ENCODE measurements at regions not wholly inside any gene's neighbourhood (a gene's known extent, or its start where the extent isn't known, plus 50 kb on each side); places are given as distances from the start of the nearest gene placed in this dataset.

DNA sequence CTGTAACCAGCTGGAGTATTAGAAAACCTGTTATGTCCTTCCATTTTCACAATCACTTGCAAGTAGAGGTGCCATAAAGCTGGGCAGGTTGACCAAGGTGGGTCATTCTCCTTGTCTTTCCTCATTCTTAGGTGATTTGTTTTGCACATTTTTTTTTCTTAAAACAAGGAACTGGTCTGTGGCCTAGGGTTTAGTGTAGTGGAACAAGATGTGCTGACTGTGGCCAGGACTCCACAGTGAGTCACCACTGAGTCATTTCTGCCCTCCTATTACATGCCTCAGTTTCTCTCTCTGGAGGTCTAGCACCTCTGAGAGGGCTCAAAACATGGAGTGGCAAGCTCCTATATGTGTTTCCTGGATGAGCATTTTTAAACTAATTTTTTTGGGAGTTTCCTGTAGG, 355.9 kb downstream of the GPM6A start:
- TF ChIP-seq, protein P1, sequence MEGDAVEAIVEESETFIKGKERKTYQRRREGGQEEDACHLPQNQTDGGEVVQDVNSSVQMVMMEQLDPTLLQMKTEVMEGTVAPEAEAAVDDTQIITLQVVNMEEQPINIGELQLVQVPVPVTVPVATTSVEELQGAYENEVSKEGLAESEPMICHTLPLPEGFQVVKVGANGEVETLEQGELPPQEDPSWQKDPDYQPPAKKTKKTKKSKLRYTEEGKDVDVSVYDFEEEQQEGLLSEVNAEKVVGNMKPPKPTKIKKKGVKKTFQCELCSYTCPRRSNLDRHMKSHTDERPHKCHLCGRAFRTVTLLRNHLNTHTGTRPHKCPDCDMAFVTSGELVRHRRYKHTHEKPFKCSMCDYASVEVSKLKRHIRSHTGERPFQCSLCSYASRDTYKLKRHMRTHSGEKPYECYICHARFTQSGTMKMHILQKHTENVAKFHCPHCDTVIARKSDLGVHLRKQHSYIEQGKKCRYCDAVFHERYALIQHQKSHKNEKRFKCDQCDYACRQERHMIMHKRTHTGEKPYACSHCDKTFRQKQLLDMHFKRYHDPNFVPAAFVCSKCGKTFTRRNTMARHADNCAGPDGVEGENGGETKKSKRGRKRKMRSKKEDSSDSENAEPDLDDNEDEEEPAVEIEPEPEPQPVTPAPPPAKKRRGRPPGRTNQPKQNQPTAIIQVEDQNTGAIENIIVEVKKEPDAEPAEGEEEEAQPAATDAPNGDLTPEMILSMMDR (conservative IDR thresholded peaks at IDR 0.05; ENCODE audit: low read depth in 2 of 2): no peak
- no peak for TF ChIP-seq POLR2AphosphoS5 (IDR thresholded peaks at IDR 0.05; ENCODE audit: low read depth)

Data from GM23338 (cell line).